Suprapubic skin (tissue), 4 donors: ENCODE measurements at regions not wholly inside any gene's neighbourhood (a gene's known extent, or its start where the extent isn't known, plus 50 kb on each side); places are given as distances from the start of the nearest gene placed in this dataset.

Experiments used
- CTCF ChIP-seq, 2 donors: fragments of 200-600 bp in 1 of 2; fragments of 450-650 bp in 1 of 2; sonication (generic) in 1 of 2; IDR thresholded peaks; one replicate each; pipeline ENCODE4 v1.5.1; 2016 to 2019; ENCODE audit warnings: antibody characterized with exemption in 2 of 2, mild to moderate bottlenecking in 1 of 2, moderate library complexity in 1 of 2
- POLR2A ChIP-seq, 2 donors: fragments of 450-650 bp; IDR thresholded peaks; one replicate each; pipeline ENCODE4 v1.6.1; 2017; ENCODE audit warnings: antibody characterized with exemption in 2 of 2, mild to moderate bottlenecking in 2 of 2, moderate library complexity in 2 of 2
- POLR2AphosphoS5 ChIP-seq, 3 donors: sonication (generic); formaldehyde crosslinking; IDR thresholded peaks; one replicate each; pipeline ENCODE4 v1.6.1; 2017; ENCODE audit warnings: antibody characterized with exemption in 3 of 3

- TF ChIP-seq CTCF (IDR thresholded peaks at IDR 0.05) (no peak), POLR2A (IDR thresholded peaks at IDR 0.05) (no peak), POLR2AphosphoS5 (IDR thresholded peaks at IDR 0.05) (no peak)
Observed at GRCh38 chr3:43949594-43949993, 258.9 kb downstream of the ABHD5 start.
